Keratinocyte (primary cell): ENCODE measurements at regions not wholly inside any gene's neighbourhood (a gene's known extent, or its start where the extent isn't known, plus 50 kb on each side); places are given as distances from the start of the nearest gene placed in this dataset.

ENCODE experiments used
- DNase-seq: peaks from one replicate; pipeline ENCODE4 v3.0.0-alpha.2; 2011; ENCODE audit warnings: low read depth, missing footprints, low spot score
- FAIRE-seq: peaks from 2 replicates; lab custom pipeline; 2011; peaks lifted over from hg19 to GRCh38; lab: Jason Lieb, UNC
- H2AFZ ChIP-seq: 2 replicates; pipeline ENCODE4 v1.6.0; 2012; ENCODE audit warnings: low read length, control low read depth, inconsistent platforms; ENCODE audit not compliant: control insufficient read depth
- H3K27ac ChIP-seq: 2 replicates; pipeline ENCODE4 v1.5.1; 2011; ENCODE audit warnings: low read length; ENCODE audit not compliant: control insufficient read depth, insufficient read depth
- H3K27me3 ChIP-seq: 3 replicates; pipeline ENCODE4 v1.6.0; 2011; ENCODE audit warnings: low read length; ENCODE audit not compliant: control insufficient read depth, insufficient read depth; ENCODE audit errors: extremely low read depth
- H3K36me3 ChIP-seq, 2 experiments: 2 replicates in 1 of 2; 3 replicates in 1 of 2; pipeline ENCODE4 v1.5.1; 2011; ENCODE audit warnings: low read length in 2 of 2, mild to moderate bottlenecking in 1 of 2; ENCODE audit not compliant: control insufficient read depth in 2 of 2, insufficient read depth in 2 of 2; ENCODE audit errors: extremely low read depth in 1 of 2
- H3K4me1 ChIP-seq: 3 replicates; pipeline ENCODE4 v1.5.1; 2011; ENCODE audit warnings: low read length; ENCODE audit not compliant: control insufficient read depth, insufficient read depth; ENCODE audit errors: extremely low read depth
- H3K4me2 ChIP-seq: 3 replicates; pipeline ENCODE4 v1.6.0; 2011; ENCODE audit warnings: low read depth, low read length; ENCODE audit not compliant: control insufficient read depth, insufficient read depth; ENCODE audit errors: extremely low read depth
- H3K4me3 ChIP-seq, 3 experiments: fragments of 200-600 bp in 1 of 3; sonication (generic) in 1 of 3; 2 replicates in 2 of 3; 3 replicates in 1 of 3; pipeline ENCODE4 v1.5.1; 2011 to 2016; ENCODE audit warnings: low read length in 3 of 3, mild to moderate bottlenecking in 3 of 3, control low read depth in 2 of 3, inconsistent platforms in 1 of 3, low read depth in 1 of 3, mixed read lengths in 1 of 3, mixed run types in 1 of 3, moderate library complexity in 1 of 3; ENCODE audit not compliant: control insufficient read depth in 2 of 3, insufficient read depth in 2 of 3; ENCODE audit errors: extremely low read depth in 1 of 3
- H3K79me2 ChIP-seq: 2 replicates; pipeline ENCODE4 v1.6.0; 2012; ENCODE audit warnings: low read length; ENCODE audit not compliant: control insufficient read depth, insufficient read depth
- H3K9ac ChIP-seq: 3 replicates; pipeline ENCODE4 v1.6.0; 2011; ENCODE audit warnings: low read length; ENCODE audit not compliant: control insufficient read depth, insufficient read depth; ENCODE audit errors: extremely low read depth
- H3K9me1 ChIP-seq: 3 replicates; pipeline ENCODE4 v1.6.0; 2011; ENCODE audit warnings: low read length; ENCODE audit not compliant: control insufficient read depth, insufficient read depth; ENCODE audit errors: extremely low read depth
- H3K9me3 ChIP-seq: 2 replicates; pipeline ENCODE4 v1.5.1; 2012; ENCODE audit warnings: low read depth, low read length; ENCODE audit not compliant: control insufficient read depth
- H4K20me1 ChIP-seq: 3 replicates; pipeline ENCODE4 v1.6.0; 2011; ENCODE audit warnings: low read length; ENCODE audit not compliant: control insufficient read depth, insufficient read depth; ENCODE audit errors: extremely low read depth
- EZH2 ChIP-seq: IDR thresholded peaks from one replicate; pipeline ENCODE4 v1.6.1; 2012; ENCODE audit warnings: inconsistent platforms, mild to moderate bottlenecking, low read length, moderate library complexity
- dilution Hi-C: fragments of 300-500 bp; cut with MboI; formaldehyde crosslinking; loops from one replicate; pipeline ENCODE4 v1.7.0; 2020; ENCODE audit warnings: low sequenced_read_pairs; ENCODE audit not compliant: extremely low pct_ligation_motif_present
- TF ChIP-seq, protein P1 (sequence below), 3 experiments: IDR thresholded peaks in 1 of 3; conservative IDR thresholded peaks in 1 of 3; optimal IDR thresholded peaks in 1 of 3; 2 replicates in 2 of 3; 3 replicates in 1 of 3; pipeline versions ENCODE3 to v1.5.1; 2011; ENCODE audit warnings: low read length in 3 of 3, mild to moderate bottlenecking in 3 of 3, moderate library complexity in 2 of 3, control low read depth in 1 of 3, inconsistent platforms in 1 of 3; ENCODE audit not compliant: insufficient read depth in 2 of 3; ENCODE audit errors: extremely low read depth in 1 of 3

DNA sequence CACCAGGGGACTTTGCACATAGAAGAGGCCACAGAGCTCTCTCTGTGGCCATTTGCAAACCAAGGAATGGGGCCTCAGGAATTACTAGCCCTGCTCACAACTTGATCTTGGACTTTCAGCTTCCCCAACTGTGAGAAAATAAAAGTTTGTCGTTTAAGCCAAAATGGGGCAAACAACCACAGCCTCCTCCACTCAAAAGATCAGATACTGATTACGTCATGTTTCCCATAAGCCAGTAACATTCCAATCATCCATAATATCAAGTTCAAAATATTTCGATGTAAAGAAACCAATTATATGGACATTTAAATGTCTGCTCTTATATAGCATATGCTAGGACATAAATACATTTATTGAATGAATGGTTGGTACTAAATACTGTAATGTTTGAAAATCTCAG is 307.5 kb upstream of the HAND2 start:
- no peak overlapping the region for H3K4me2 ChIP-seq
- dilution Hi-C loops: no loop called here
- no peaks in the 10 kb centered on the region for H4K20me1 ChIP-seq
- no peaks in the 10 kb centered on the region for H3K79me2 ChIP-seq
- DNase-seq: no peak
- H3K4me1 ChIP-seq: no peaks in the 10 kb centered on the region
- H3K27ac ChIP-seq: no peak overlapping the region
- no peaks in the 10 kb centered on the region for H3K27me3 ChIP-seq
- TF ChIP-seq EZH2: no peak
- TF ChIP-seq, protein P1, sequence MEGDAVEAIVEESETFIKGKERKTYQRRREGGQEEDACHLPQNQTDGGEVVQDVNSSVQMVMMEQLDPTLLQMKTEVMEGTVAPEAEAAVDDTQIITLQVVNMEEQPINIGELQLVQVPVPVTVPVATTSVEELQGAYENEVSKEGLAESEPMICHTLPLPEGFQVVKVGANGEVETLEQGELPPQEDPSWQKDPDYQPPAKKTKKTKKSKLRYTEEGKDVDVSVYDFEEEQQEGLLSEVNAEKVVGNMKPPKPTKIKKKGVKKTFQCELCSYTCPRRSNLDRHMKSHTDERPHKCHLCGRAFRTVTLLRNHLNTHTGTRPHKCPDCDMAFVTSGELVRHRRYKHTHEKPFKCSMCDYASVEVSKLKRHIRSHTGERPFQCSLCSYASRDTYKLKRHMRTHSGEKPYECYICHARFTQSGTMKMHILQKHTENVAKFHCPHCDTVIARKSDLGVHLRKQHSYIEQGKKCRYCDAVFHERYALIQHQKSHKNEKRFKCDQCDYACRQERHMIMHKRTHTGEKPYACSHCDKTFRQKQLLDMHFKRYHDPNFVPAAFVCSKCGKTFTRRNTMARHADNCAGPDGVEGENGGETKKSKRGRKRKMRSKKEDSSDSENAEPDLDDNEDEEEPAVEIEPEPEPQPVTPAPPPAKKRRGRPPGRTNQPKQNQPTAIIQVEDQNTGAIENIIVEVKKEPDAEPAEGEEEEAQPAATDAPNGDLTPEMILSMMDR (optimal IDR thresholded peaks at IDR 0.05 in 1 of 3, IDR thresholded peaks at IDR 0.05 in 1 of 3, conservative IDR thresholded peaks at IDR 0.05 in 1 of 3; ENCODE audit: extremely low read depth in 1 of 3, insufficient read depth in 2 of 3, low read length in 3 of 3): no peak
- FAIRE-seq: no peak
- H3K9ac ChIP-seq: no peak overlapping the region
- H2AFZ ChIP-seq: no peak overlapping the region
- H3K9me3 ChIP-seq: no peaks in the 10 kb centered on the region
- no peaks in the 10 kb centered on the region for H3K9me1 ChIP-seq
- no peak overlapping the region for H3K4me3 ChIP-seq
- H3K36me3 ChIP-seq: no peaks in the 10 kb centered on the region

- Histone ChIP-seq H3K79me2 (no peaks in the 10 kb centered on the region), H3K9me3 (no peaks in the 10 kb centered on the region), H3K27ac (no peak overlapping the region), H3K4me3 (no peak overlapping the region), H3K9me1 (no peaks in the 10 kb centered on the region), H3K4me2 (no peak overlapping the region), H3K36me3 (no peaks in the 10 kb centered on the region), H4K20me1 (no peaks in the 10 kb centered on the region), H3K4me1 (no peaks in the 10 kb centered on the region), H2AFZ (no peak overlapping the region), H3K9ac (no peak overlapping the region), H3K27me3 (no peaks in the 10 kb centered on the region)
- dilution Hi-C loops: no loop called here
- TF ChIP-seq EZH2: no peak
- TF ChIP-seq, protein P1 (optimal IDR thresholded peaks at IDR 0.05 in 1 of 3, IDR thresholded peaks at IDR 0.05 in 1 of 3, conservative IDR thresholded peaks at IDR 0.05 in 1 of 3; ENCODE audit: extremely low read depth in 1 of 3, insufficient read depth in 2 of 3, low read length in 3 of 3): no peak
- DNase-seq (no peak), FAIRE-seq (no peak)
Measured at GRCh38 chr4:173835903-173836302, 305.9 kb upstream of the HAND2 start.
